GM19043 (cell line): ENCODE measurements at regions not wholly inside any gene's neighbourhood (a gene's known extent, or its start where the extent isn't known, plus 50 kb on each side); places are given as distances from the start of the nearest gene placed in this dataset.
"Not testable (repeated sequence)": the region's sequence is repeated elsewhere in the genome, so short reads cannot be mapped to it uniquely, and the experiment has no call there.

Source experiments
- ATAC-seq: cut with Tn5 transposase; IDR thresholded peaks from one replicate; pipeline ENCODE4 v1.9.1; 2021; ENCODE audit warnings: low read depth; ENCODE audit not compliant: unreplicated experiment

GRCh38 chr17:31798205-31798724, 60.8 kb downstream of the COPRS start:
- ATAC-seq: no peak

- ATAC-seq: not testable (repeated sequence)
Measured at GRCh38 chr17:31795941-31796340, 63.1 kb downstream of the COPRS start.

- no peak for ATAC-seq
Measured at GRCh38 chr17:31794111-31794510, 64.9 kb downstream of the COPRS start.

- ATAC-seq: not testable (repeated sequence)
Measured at GRCh38 chr17:31793634-31794033, 65.4 kb downstream of the COPRS start.

GRCh38 chr17:31792007-31792585, 66.9 kb downstream of the COPRS start:
- no peak for ATAC-seq

GRCh38 chr17:31789707-31790505, 69.1 kb downstream of the COPRS start:
- no peak for ATAC-seq

GRCh38 chr17:31788956-31789355, 70.1 kb downstream of the COPRS start:
- ATAC-seq: no peak

- ATAC-seq: no peak
Measured at GRCh38 chr17:31788571-31788946, 70.5 kb downstream of the COPRS start.

GRCh38 chr17:31787857-31788570, 71.0 kb downstream of the COPRS start:
- ATAC-seq: no peak

- ATAC-seq: no peak
Measured at GRCh38 chr17:31786796-31787481, 72.1 kb downstream of the COPRS start.

GRCh38 chr17:31780483-31780882, 78.6 kb downstream of the COPRS start:
- no peak for ATAC-seq

- no peak for ATAC-seq
Measured at GRCh38 chr17:31778523-31778922, 80.5 kb downstream of the COPRS start.

GRCh38 chr17:31771328-31771727, 87.7 kb downstream of the COPRS start:
- ATAC-seq: not testable (repeated sequence)

GRCh38 chr17:31770501-31770900, 88.5 kb downstream of the COPRS start:
- not testable (repeated sequence) for ATAC-seq

GRCh38 chr17:31761836-31762510, 97.1 kb downstream of the COPRS start:
- not testable (repeated sequence) for ATAC-seq

GRCh38 chr17:31758646-31759045, 100.4 kb downstream of the COPRS start:
- ATAC-seq: no peak

GRCh38 chr17:31757097-31757496, 101.9 kb downstream of the COPRS start:
- no peak for ATAC-seq

GRCh38 chr17:31754239-31754945, 104.7 kb downstream of the COPRS start:
- ATAC-seq: no peak

- no peak for ATAC-seq
Measured at GRCh38 chr17:31753011-31753410, 106.0 kb downstream of the COPRS start.

GRCh38 chr17:31752584-31752983, 106.5 kb downstream of the COPRS start:
- ATAC-seq: no peak
